Colonic mucosa (tissue), 4 donors: ENCODE measurements at regions not wholly inside any gene's neighbourhood (a gene's known extent, or its start where the extent isn't known, plus 50 kb on each side); places are given as distances from the start of the nearest gene placed in this dataset.

Experiments used
- DNase-seq: peaks from one replicate; pipeline ENCODE4 v3.0.0-alpha.2; 2020
- H3K27ac ChIP-seq: fragments of 200-600 bp; one replicate; pipeline ENCODE4 v1.8.0; 2021
- H3K27me3 ChIP-seq: fragments of 200-600 bp; one replicate; pipeline ENCODE4 v1.8.0; 2021
- H3K36me3 ChIP-seq: fragments of 200-600 bp; one replicate; pipeline ENCODE4 v1.8.0; 2021
- H3K4me1 ChIP-seq: fragments of 200-600 bp; one replicate; pipeline ENCODE4 v1.8.0; 2021; ENCODE audit warnings: mild to moderate bottlenecking
- H3K4me3 ChIP-seq: fragments of 200-600 bp; one replicate; pipeline ENCODE4 v1.8.0; 2021
- H3K9ac ChIP-seq, 2 donors: one replicate each; pipeline ENCODE4 v1.7.0; 2013; ENCODE audit warnings: control low read depth in 2 of 2, low read depth in 2 of 2, low read length in 2 of 2
- H3K9me3 ChIP-seq: fragments of 200-600 bp; one replicate; pipeline ENCODE4 v1.8.0; 2021
- intact Hi-C: fragments of 100-400 bp; cut with DNase I; formaldehyde crosslinking; loops from one replicate; pipeline ENCODE4 v1.14.1; 2022
- TF ChIP-seq, protein P1 (sequence below): fragments of 200-600 bp; IDR thresholded peaks from one replicate; pipeline ENCODE4 v1.8.0; 2022; ENCODE audit warnings: antibody characterized with exemption, mild to moderate bottlenecking
- donor health status: healthy.
- donor health status: DM: no; HTN: no; CAD: no.
- donor health status: DM: no; HTN: no; CAD: no.

DNA sequence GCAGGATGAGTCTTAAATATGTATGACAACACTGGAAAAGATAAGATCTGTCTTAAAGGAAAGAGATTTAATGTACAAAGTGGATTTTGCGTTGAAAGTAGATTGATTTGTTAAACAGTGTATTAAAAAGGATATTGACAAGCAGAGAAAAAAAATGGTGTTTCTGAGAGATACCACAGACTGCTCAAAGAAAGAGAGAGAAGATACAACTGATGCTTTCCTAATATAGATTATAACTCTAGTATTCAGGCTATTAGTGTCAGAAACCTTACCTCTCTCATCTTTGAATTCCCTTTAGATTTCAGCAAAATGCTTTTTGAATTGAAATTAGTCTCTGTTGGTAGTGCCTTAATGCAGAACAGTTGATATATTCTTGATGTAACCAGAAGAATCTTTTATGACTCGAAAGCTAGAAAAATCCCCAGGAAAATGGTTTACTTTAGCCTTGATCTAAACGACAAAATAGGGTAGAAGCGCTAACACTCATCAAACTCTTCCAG is 550.7 kb downstream of the INHBA start:
- Histone ChIP-seq H3K27me3 (no peaks in the 10 kb centered on the region), H3K9me3 (no peaks in the 10 kb centered on the region), H3K4me1 (no peaks in the 10 kb centered on the region), H3K27ac (no peak overlapping the region), H3K4me3 (no peak overlapping the region), H3K9ac (no peak overlapping the region), H3K36me3 (no peaks in the 10 kb centered on the region)
- no peak for DNase-seq
- TF ChIP-seq, protein P1, sequence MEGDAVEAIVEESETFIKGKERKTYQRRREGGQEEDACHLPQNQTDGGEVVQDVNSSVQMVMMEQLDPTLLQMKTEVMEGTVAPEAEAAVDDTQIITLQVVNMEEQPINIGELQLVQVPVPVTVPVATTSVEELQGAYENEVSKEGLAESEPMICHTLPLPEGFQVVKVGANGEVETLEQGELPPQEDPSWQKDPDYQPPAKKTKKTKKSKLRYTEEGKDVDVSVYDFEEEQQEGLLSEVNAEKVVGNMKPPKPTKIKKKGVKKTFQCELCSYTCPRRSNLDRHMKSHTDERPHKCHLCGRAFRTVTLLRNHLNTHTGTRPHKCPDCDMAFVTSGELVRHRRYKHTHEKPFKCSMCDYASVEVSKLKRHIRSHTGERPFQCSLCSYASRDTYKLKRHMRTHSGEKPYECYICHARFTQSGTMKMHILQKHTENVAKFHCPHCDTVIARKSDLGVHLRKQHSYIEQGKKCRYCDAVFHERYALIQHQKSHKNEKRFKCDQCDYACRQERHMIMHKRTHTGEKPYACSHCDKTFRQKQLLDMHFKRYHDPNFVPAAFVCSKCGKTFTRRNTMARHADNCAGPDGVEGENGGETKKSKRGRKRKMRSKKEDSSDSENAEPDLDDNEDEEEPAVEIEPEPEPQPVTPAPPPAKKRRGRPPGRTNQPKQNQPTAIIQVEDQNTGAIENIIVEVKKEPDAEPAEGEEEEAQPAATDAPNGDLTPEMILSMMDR, result no peak
- intact Hi-C loops, result no loop called here

DNA sequence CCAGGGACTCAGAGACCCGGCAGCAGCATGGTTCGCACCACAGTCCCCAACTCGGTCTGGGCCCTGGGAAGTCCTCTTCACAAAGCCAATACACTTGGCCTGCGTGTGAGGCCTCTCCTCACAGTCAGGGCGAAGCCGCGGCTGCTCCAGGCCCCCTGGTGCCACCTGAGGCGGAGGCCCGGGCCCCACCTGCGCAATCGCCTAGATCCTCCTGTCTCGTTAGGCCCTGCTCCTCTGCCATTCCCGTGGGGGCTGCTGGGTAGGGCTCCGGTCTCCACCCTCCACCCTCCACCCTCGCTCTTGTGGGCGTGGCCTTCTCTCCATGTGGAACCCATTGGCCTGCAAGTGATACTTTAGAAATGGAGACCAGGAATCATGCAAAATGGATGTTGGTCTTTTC is 553.3 kb downstream of the INHBA start:
- Histone ChIP-seq H3K27ac (no peak overlapping the region), H3K27me3 (no peaks in the 10 kb centered on the region), H3K36me3 (no peaks in the 10 kb centered on the region), H3K9ac (no peak overlapping the region), H3K4me1 (no peaks in the 10 kb centered on the region), H3K9me3 (no peaks in the 10 kb centered on the region), H3K4me3 (no peak overlapping the region)
- TF ChIP-seq, protein P1, result no peak
- no peak for DNase-seq
- intact Hi-C loops, result no loop called here

DNA sequence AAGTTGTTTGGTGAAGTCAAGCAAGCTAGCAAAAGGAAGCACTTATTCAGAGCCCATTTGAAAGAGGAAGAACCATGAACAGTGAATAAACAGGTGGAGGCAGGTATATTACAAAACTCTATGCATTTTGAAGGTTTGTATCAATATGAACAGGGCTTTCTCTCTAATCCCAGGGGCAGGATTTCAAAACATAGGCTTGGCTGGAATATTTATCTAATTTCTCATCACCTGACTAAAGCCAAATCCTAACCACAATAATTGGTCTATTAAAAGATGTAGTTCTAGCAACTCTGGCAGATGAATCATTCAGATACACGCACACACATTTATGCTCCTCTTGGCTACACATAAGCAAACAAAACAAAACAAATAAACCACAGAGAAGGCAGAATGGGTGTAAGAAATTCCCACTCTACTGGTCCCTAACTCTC is 554.4 kb downstream of the INHBA start:
- H3K27ac ChIP-seq, result no peak overlapping the region
- intact Hi-C loops, result no loop called here
- TF ChIP-seq, protein P1, result no peak

DNA sequence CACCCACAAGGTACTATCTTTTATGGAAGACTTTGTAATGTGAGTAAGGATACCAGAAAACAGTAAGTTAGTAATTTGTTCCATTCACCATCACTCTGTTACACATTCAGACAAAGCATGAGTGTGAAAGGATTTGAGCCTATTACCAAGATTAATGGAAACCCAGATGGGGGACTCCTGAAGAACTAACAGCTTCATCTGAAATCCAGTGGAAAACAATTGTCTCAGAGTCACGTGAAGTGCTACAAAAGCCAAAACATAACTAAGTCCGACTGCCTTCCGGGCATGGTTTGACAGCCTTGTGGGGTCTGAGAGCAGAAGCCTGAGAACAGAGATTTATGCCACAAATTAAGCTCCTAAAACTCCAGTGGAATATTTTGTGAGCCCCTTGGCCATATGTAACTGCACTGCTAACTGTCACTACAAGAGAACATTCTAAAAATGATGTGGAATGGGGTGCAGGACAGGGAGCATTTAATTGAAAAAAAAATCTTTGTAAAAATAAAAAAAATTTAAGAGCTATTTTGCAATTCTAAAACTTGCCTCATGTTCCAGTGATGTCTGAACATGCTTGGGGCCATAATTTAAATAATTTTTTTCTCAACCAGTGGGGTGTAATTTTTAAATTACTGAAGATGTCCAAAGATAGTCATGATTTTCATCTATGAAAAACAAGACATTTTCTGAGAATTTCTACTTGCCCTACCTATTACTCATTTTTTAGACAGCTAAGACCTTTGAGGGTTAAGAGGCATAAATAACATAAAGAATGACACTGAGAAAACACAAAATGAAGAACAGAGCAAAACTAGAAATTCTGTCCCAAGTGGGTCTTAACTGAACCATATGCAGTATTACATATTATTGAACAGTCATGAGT is 555.0 kb downstream of the INHBA start:
- TF ChIP-seq, protein P1, result no peak
- intact Hi-C loops, result no loop called here
- H3K9me3 ChIP-seq, result no peaks in the 10 kb centered on the region

More for the DNA sequence above, 554.4 kb downstream of the INHBA start:
- DNase-seq, result no peak
- no peaks in the 10 kb centered on the region for H3K4me1 ChIP-seq
- H3K4me3 ChIP-seq, result no peak overlapping the region
- no peak overlapping the region for H3K9ac ChIP-seq
- H3K27me3 ChIP-seq, result no peaks in the 10 kb centered on the region
- H3K36me3 ChIP-seq, result no peaks in the 10 kb centered on the region
- no peaks in the 10 kb centered on the region for H3K9me3 ChIP-seq

DNA sequence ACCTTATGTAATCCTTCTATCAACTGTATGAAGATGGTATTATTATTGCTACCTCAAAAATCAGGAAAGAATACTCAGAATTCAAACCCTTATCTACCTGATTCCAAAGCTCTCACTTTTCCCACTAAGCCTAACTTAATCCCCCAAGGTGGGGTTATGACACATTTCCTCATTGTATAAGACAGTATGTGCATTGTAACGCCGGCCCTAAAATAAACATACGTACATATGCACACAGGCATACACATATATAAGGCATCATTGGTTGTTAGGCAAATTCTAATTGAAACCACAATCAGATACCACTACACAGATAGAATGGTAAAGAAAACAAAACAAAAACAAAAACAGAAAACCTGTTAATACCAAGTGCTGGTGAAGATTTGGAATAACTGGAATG is 556.5 kb downstream of the INHBA start:
- H3K36me3 ChIP-seq, result no peaks in the 10 kb centered on the region
- no peak overlapping the region for H3K9ac ChIP-seq
- no peaks in the 10 kb centered on the region for H3K27me3 ChIP-seq
- no peak overlapping the region for H3K27ac ChIP-seq
- no peak overlapping the region for H3K4me3 ChIP-seq
- DNase-seq, result no peak
- intact Hi-C loops, result no loop called here
- TF ChIP-seq, protein P1, result no peak
- no peaks in the 10 kb centered on the region for H3K4me1 ChIP-seq
- no peaks in the 10 kb centered on the region for H3K9me3 ChIP-seq

More for the DNA sequence above, 555.0 kb downstream of the INHBA start:
- Histone ChIP-seq H3K9ac (no peak overlapping the region), H3K4me3 (no peak overlapping the region), H3K27ac (no peak overlapping the region), H3K36me3 (no peaks in the 10 kb centered on the region), H3K4me1 (no peaks in the 10 kb centered on the region), H3K27me3 (no peaks in the 10 kb centered on the region)
- DNase-seq, result no peak
